WTC11 (cell line): ENCODE measurements at regions not wholly inside any gene's neighbourhood (a gene's known extent, or its start where the extent isn't known, plus 50 kb on each side); places are given as distances from the start of the nearest gene placed in this dataset.
A peak's percentile ranks its signal among the peaks of the same experiment; 100 is the strongest.

ENCODE experiments used
- ATAC-seq: fragments of 200-7000 bp; cut with Tn5 transposase; 2 replicates; pipeline ENCODE4 v1.10.0; 2021; ENCODE audit warnings: mild to moderate bottlenecking, moderate library complexity
- CTCF ChIA-PET: fragments of 300-600 bp; sonication (Branson Sonifier 250); formaldehyde crosslinking; loops from one replicate; lab custom pipeline; 2021; ENCODE audit warnings: antibody characterized with exemption; lab: Charles Lee
- POLR2A ChIA-PET: fragments of 350-600 bp; sonication (Branson Sonifier 250); formaldehyde crosslinking; loops from one replicate; lab custom pipeline; 2021; ENCODE audit warnings: antibody characterized with exemption; lab: Charles Lee
- DNase-seq: peaks from one replicate; pipeline ENCODE4 v3.0.0; 2021; ENCODE audit warnings: low spot score
- H3K27ac Mint-ChIP-seq: 2 replicates; pipeline ENCODE4 v1.8.0; 2021; ENCODE audit warnings: mixed read lengths
- H3K27me3 Mint-ChIP-seq: 2 replicates; pipeline ENCODE4 v1.8.0; 2021; ENCODE audit warnings: low read depth, mild to moderate bottlenecking, moderate library complexity, mixed read lengths
- H3K36me3 Mint-ChIP-seq: 2 replicates; pipeline ENCODE4 v1.8.0; 2021; ENCODE audit warnings: mixed read lengths
- H3K4me1 Mint-ChIP-seq: 2 replicates; pipeline ENCODE4 v1.8.0; 2022; ENCODE audit warnings: mixed read lengths
- H3K4me3 Mint-ChIP-seq: 2 replicates; pipeline ENCODE4 v1.8.0; 2021; ENCODE audit warnings: mild to moderate bottlenecking, moderate library complexity, mixed read lengths
- H3K9me3 Mint-ChIP-seq: 2 replicates; pipeline ENCODE4 v1.8.0; 2021; ENCODE audit warnings: mixed read lengths
- CBFB ChIP-seq: sonication (generic); formaldehyde crosslinking; IDR thresholded peaks from 2 replicates; pipeline ENCODE4 v1.8.1; 2022; ENCODE audit warnings: mild to moderate bottlenecking, low read depth, missing genetic modification reagents
- ELF4 ChIP-seq: sonication (generic); formaldehyde crosslinking; IDR thresholded peaks from 2 replicates; pipeline ENCODE4 v1.8.1; 2022; ENCODE audit warnings: low read depth, mild to moderate bottlenecking, moderate library complexity, missing genetic modification reagents
- ERG ChIP-seq: fragments of 250-450 bp; sonication (Bioruptor Pico); IDR thresholded peaks from 2 replicates; pipeline ENCODE4 v1.8.0; 2021; ENCODE audit warnings: mild to moderate bottlenecking
- FOXJ3 ChIP-seq: sonication (generic); formaldehyde crosslinking; IDR thresholded peaks from 2 replicates; pipeline ENCODE4 v1.9.0; 2021; ENCODE audit warnings: missing genetic modification reagents, mild to moderate bottlenecking, borderline replicate concordance
- FOXP4 ChIP-seq: sonication (generic); formaldehyde crosslinking; IDR thresholded peaks from 2 replicates; pipeline ENCODE4 v1.8.0; 2022; ENCODE audit warnings: mild to moderate bottlenecking, missing genetic modification reagents
- MLX ChIP-seq: sonication (generic); formaldehyde crosslinking; IDR thresholded peaks from 2 replicates; pipeline ENCODE4 v1.8.1; 2023; ENCODE audit warnings: mild to moderate bottlenecking, missing genetic modification reagents, moderate library complexity
- MYBL2 ChIP-seq: sonication (generic); formaldehyde crosslinking; IDR thresholded peaks from 2 replicates; pipeline ENCODE4 v1.8.1; 2023; ENCODE audit warnings: mild to moderate bottlenecking, moderate library complexity, missing genetic modification reagents
- NR1H2 ChIP-seq: sonication (generic); formaldehyde crosslinking; IDR thresholded peaks from 2 replicates; pipeline ENCODE4 v1.9.0; 2021; ENCODE audit warnings: mild to moderate bottlenecking, moderate library complexity, missing genetic modification reagents
- OVOL2 ChIP-seq: fragments of 250-450 bp; sonication (Bioruptor Pico); IDR thresholded peaks from 2 replicates; pipeline ENCODE4 v1.9.0; 2021; ENCODE audit warnings: mild to moderate bottlenecking, borderline replicate concordance
- PRDM15 ChIP-seq: sonication (generic); formaldehyde crosslinking; IDR thresholded peaks from 2 replicates; pipeline ENCODE4 v1.8.0; 2022; ENCODE audit warnings: missing genetic modification reagents
- PREB ChIP-seq: sonication (generic); formaldehyde crosslinking; IDR thresholded peaks from 2 replicates; pipeline ENCODE4 v1.8.1; 2022; ENCODE audit warnings: mild to moderate bottlenecking, missing genetic modification reagents, moderate library complexity, borderline replicate concordance
- PRRX2 ChIP-seq: fragments of 250-450 bp; sonication (Bioruptor Pico); IDR thresholded peaks from 2 replicates; pipeline ENCODE4 v1.8.0; 2021; ENCODE audit warnings: mild to moderate bottlenecking
- USF1 ChIP-seq: sonication (generic); formaldehyde crosslinking; IDR thresholded peaks from 2 replicates; pipeline ENCODE4 v1.8.0; 2022; ENCODE audit warnings: mild to moderate bottlenecking, missing genetic modification reagents
- ZNF121 ChIP-seq: sonication (generic); formaldehyde crosslinking; IDR thresholded peaks from 2 replicates; pipeline ENCODE4 v1.8.0; 2023; ENCODE audit warnings: missing genetic modification reagents
- ZNF317 ChIP-seq: sonication (generic); formaldehyde crosslinking; IDR thresholded peaks from 2 replicates; pipeline ENCODE4 v1.8.1; 2023; ENCODE audit warnings: low read depth, mild to moderate bottlenecking, moderate library complexity, missing genetic modification reagents, borderline replicate concordance
- ZNF396 ChIP-seq: fragments of 250-450 bp; sonication (Bioruptor Pico); IDR thresholded peaks from 2 replicates; pipeline ENCODE4 v1.8.0; 2021; ENCODE audit warnings: mild to moderate bottlenecking, moderate library complexity, borderline replicate concordance
- ZNF423 ChIP-seq: fragments of 250-450 bp; sonication (Bioruptor Pico); IDR thresholded peaks from 2 replicates; pipeline ENCODE4 v2.1.2; 2022; ENCODE audit warnings: mild to moderate bottlenecking, moderate library complexity
- ZNF532 ChIP-seq: fragments of 250-450 bp; sonication (Bioruptor Pico); IDR thresholded peaks from 2 replicates; pipeline ENCODE4 v1.9.0; 2021; ENCODE audit warnings: mild to moderate bottlenecking, borderline replicate concordance
- ZNF671 ChIP-seq: fragments of 250-450 bp; sonication (Bioruptor Pico); IDR thresholded peaks from 2 replicates; pipeline ENCODE4 v1.8.0; 2021; ENCODE audit warnings: mild to moderate bottlenecking

GRCh38 chr18:39661856-39662366 is 2096.3 kb upstream of the CELF4 start:
- H3K27ac Mint-ChIP-seq = peak overlapping the region; percentile 41; the same call in 1 of the 2 replicates
- no peaks in the 10 kb centered on the region for H3K27me3 Mint-ChIP-seq
- H3K9me3 Mint-ChIP-seq = no peaks in the 10 kb centered on the region
- H3K4me3 Mint-ChIP-seq = no peak overlapping the region
- ATAC-seq = no peak
- ChIA-PET CTCF (no interaction called here), POLR2A (no interaction called here)
- no peak for DNase-seq
- peaks cover 17% of the 10 kb centered on the region for H3K4me1 Mint-ChIP-seq
- H3K36me3 Mint-ChIP-seq = no peaks in the 10 kb centered on the region
- TF ChIP-seq NR1H2 (CRISPR knock-in tag) (no peak), ZNF396 (CRISPR knock-in tag) (no peak), ZNF423 (CRISPR knock-in tag) (no peak), USF1 (CRISPR knock-in tag) (no peak), PRRX2 (CRISPR knock-in tag) (no peak), CBFB (CRISPR knock-in tag) (no peak), ZNF121 (no peak), OVOL2 (CRISPR knock-in tag) (no peak), ZNF532 (no peak), FOXP4 (CRISPR knock-in tag) (no peak), MLX (no peak)

- Mint-ChIP-seq H3K4me1 (peaks cover 29% of the 10 kb centered on the region), H3K27ac (no peak overlapping the region), H3K27me3 (no peaks in the 10 kb centered on the region), H3K9me3 (no peaks in the 10 kb centered on the region), H3K36me3 (no peaks in the 10 kb centered on the region), H3K4me3 (no peak overlapping the region)
- ChIA-PET CTCF (no interaction called here), POLR2A (no interaction called here)
- ATAC-seq (no peak), DNase-seq (no peak)
- no peak for TF ChIP-seq MYBL2 (CRISPR knock-in tag)
- no peak for TF ChIP-seq ZNF671 (CRISPR knock-in tag)
- TF ChIP-seq ELF4 (CRISPR knock-in tag) = no peak
- no peak for TF ChIP-seq PREB (CRISPR knock-in tag)
- no peak for TF ChIP-seq ERG
- no peak for TF ChIP-seq PRDM15 (CRISPR knock-in tag)
- TF ChIP-seq FOXJ3 (CRISPR knock-in tag) = no peak
- TF ChIP-seq ZNF317 (CRISPR knock-in tag) = no peak
Measured at GRCh38 chr18:39660141-39660540, 2094.5 kb upstream of the CELF4 start.
